Activated CD8-positive, alpha-beta memory T cell treated with anti-CD3 and anti-CD28 coated beads for 24 hours (primary cell): ENCODE measurements at regions not wholly inside any gene's neighbourhood (a gene's known extent, or its start where the extent isn't known, plus 50 kb on each side); places are given as distances from the start of the nearest gene placed in this dataset.
"Not testable (repeated sequence)": the region's sequence is repeated elsewhere in the genome, so short reads cannot be mapped to it uniquely, and the experiment has no call there.

ENCODE experiments used
- DNase-seq: peaks from one replicate; pipeline ENCODE4 v3.0.0-alpha.2; 2020

GRCh38 chr6:49370518-49370917 is 92.5 kb downstream of the MMUT start:
- DNase-seq = no peak

GRCh38 chr6:49366539-49366938 is 96.5 kb downstream of the MMUT start:
- no peak for DNase-seq

GRCh38 chr6:49348561-49348960 is 114.5 kb downstream of the MMUT start:
- DNase-seq = no peak

- no peak for DNase-seq
These were observed 120.6 kb downstream of the MMUT start for GRCh38 chr6:49342410-49342809.

- no peak for DNase-seq
These were observed 121.2 kb downstream of the MMUT start for GRCh38 chr6:49341869-49342268.

GRCh38 chr6:49339096-49339495 is 124.0 kb downstream of the MMUT start:
- no peak for DNase-seq

GRCh38 chr6:49336514-49337131 is 126.4 kb downstream of the MMUT start:
- DNase-seq = no peak

- DNase-seq = no peak
These were observed 129.5 kb downstream of the MMUT start for GRCh38 chr6:49333345-49334125.

GRCh38 chr6:49332781-49333180 is 130.3 kb downstream of the MMUT start:
- DNase-seq = no peak

- no peak for DNase-seq
These were observed 133.9 kb downstream of the MMUT start for GRCh38 chr6:49329186-49329585.

- DNase-seq = no peak
These were observed 134.9 kb downstream of the MMUT start for GRCh38 chr6:49328051-49328744.

- DNase-seq = no peak
These were observed 135.5 kb downstream of the MMUT start for GRCh38 chr6:49327571-49327970.

- no peak for DNase-seq
These were observed 136.0 kb downstream of the MMUT start for GRCh38 chr6:49327005-49327404.

- no peak for DNase-seq
These were observed 136.7 kb downstream of the MMUT start for GRCh38 chr6:49326347-49326746.

GRCh38 chr6:49325891-49326290 is 137.2 kb downstream of the MMUT start:
- no peak for DNase-seq

- DNase-seq = no peak
These were observed 140.2 kb downstream of the MMUT start for GRCh38 chr6:49322861-49323260.

GRCh38 chr6:49321561-49322072 is 141.4 kb downstream of the MMUT start:
- no peak for DNase-seq

- no peak for DNase-seq
These were observed 158.0 kb downstream of the MMUT start for GRCh38 chr6:49305010-49305409.

- not testable (repeated sequence) for DNase-seq
These were observed 158.7 kb downstream of the MMUT start for GRCh38 chr6:49304393-49304792.

GRCh38 chr6:49300911-49301310 is 162.1 kb downstream of the MMUT start:
- no peak for DNase-seq

GRCh38 chr6:49300443-49300842 is 162.6 kb downstream of the MMUT start:
- no peak for DNase-seq

GRCh38 chr6:49299279-49299678 is 163.8 kb downstream of the MMUT start:
- no peak for DNase-seq

GRCh38 chr6:49284180-49284579 is 178.9 kb downstream of the MMUT start:
- DNase-seq = no peak
